ENCODE measurements at regions not wholly inside any gene's neighbourhood (a gene's known extent, or its start where the extent isn't known, plus 50 kb on each side); places are given as distances from the start of the nearest gene placed in this dataset.

GRCh38 chr1:113259988-113260387 lies 130.3 kb upstream of the MAGI3 start:
- H3K27ac ChIP-seq = no peak overlapping the region
- TF ChIP-seq CTCF (IDR thresholded peaks at IDR 0.05) (no peak), POLR2A (IDR thresholded peaks at IDR 0.05) (no peak)
- H3K36me3 ChIP-seq = no peaks in the 10 kb centered on the region
- no peaks in the 10 kb centered on the region for H3K4me1 ChIP-seq
- no peaks in the 10 kb centered on the region for H3K9me3 ChIP-seq
- H3K27me3 ChIP-seq = no peaks in the 10 kb centered on the region
- DNase-seq = no peak
- H3K4me3 ChIP-seq = no peak overlapping the region

GRCh38 chr1:113265196-113265595 lies 125.1 kb upstream of the MAGI3 start:
- Histone ChIP-seq H3K27me3 (no peaks in the 10 kb centered on the region), H3K9me3 (no peaks in the 10 kb centered on the region), H3K27ac (no peak overlapping the region), H3K4me3 (no peak overlapping the region), H3K36me3 (no peaks in the 10 kb centered on the region), H3K4me1 (no peaks in the 10 kb centered on the region)
- no peak for TF ChIP-seq POLR2A (IDR thresholded peaks at IDR 0.05)
- no peak for TF ChIP-seq CTCF (IDR thresholded peaks at IDR 0.05)
- DNase-seq = no peak

GRCh38 chr1:113266788-113267187 lies 123.5 kb upstream of the MAGI3 start:
- TF ChIP-seq POLR2A (IDR thresholded peaks at IDR 0.05) (no peak), CTCF (IDR thresholded peaks at IDR 0.05) (no peak)

GRCh38 chr1:113269168-113269963 lies 120.9 kb upstream of the MAGI3 start:
- H3K9me3 ChIP-seq = no peaks in the 10 kb centered on the region
- no peak overlapping the region for H3K4me3 ChIP-seq
- H3K36me3 ChIP-seq = no peaks in the 10 kb centered on the region
- no peak overlapping the region for H3K27ac ChIP-seq
- peaks cover 0 to 5% (median 0%) of the 10 kb centered on the region in 4 donors for H3K4me1 ChIP-seq
- no peaks in the 10 kb centered on the region for H3K27me3 ChIP-seq
- no peak for DNase-seq
- TF ChIP-seq POLR2A (IDR thresholded peaks at IDR 0.05) (no peak), CTCF (IDR thresholded peaks at IDR 0.05) (no peak)

More at GRCh38 chr1:113266788-113267187, 123.5 kb upstream of the MAGI3 start:
- no peak for DNase-seq
- Histone ChIP-seq H3K36me3 (no peaks in the 10 kb centered on the region), H3K27ac (no peak overlapping the region), H3K27me3 (no peaks in the 10 kb centered on the region), H3K4me3 (no peak overlapping the region), H3K4me1 (peaks cover 0 to 5% (median 0%) of the 10 kb centered on the region in 4 donors), H3K9me3 (no peaks in the 10 kb centered on the region)

- Histone ChIP-seq H3K9me3 (no peaks in the 10 kb centered on the region), H3K27ac (peak overlapping the region in 2 of 4 donors; percentile 28 to 75), H3K27me3 (no peaks in the 10 kb centered on the region), H3K4me1 (peaks cover 0 to 5% (median 0%) of the 10 kb centered on the region in 4 donors), H3K4me3 (no peak overlapping the region), H3K36me3 (no peaks in the 10 kb centered on the region)
- TF ChIP-seq CTCF (IDR thresholded peaks at IDR 0.05) (no peak), POLR2A (IDR thresholded peaks at IDR 0.05) (no peak)
- DNase-seq = peak in 1 of 3 donors; percentile 63
Observed at GRCh38 chr1:113271039-113271438, 119.3 kb upstream of the MAGI3 start.

All from Peyer's patch (tissue), 4 donors.